22Rv1 (cell line): ENCODE measurements at regions not wholly inside any gene's neighbourhood (a gene's known extent, or its start where the extent isn't known, plus 50 kb on each side); places are given as distances from the start of the nearest gene placed in this dataset.

Experiments
- CTCF ChIP-seq: fragments of 450-650 bp; IDR thresholded peaks from 2 replicates; pipeline ENCODE4 v1.5.1; 2017; ENCODE audit warnings: mild to moderate bottlenecking
- ZFX ChIP-seq: fragments of 450-650 bp; IDR thresholded peaks from 2 replicates; pipeline ENCODE4 v1.6.1; 2017; ENCODE audit warnings: antibody characterized with exemption, borderline replicate concordance

DNA sequence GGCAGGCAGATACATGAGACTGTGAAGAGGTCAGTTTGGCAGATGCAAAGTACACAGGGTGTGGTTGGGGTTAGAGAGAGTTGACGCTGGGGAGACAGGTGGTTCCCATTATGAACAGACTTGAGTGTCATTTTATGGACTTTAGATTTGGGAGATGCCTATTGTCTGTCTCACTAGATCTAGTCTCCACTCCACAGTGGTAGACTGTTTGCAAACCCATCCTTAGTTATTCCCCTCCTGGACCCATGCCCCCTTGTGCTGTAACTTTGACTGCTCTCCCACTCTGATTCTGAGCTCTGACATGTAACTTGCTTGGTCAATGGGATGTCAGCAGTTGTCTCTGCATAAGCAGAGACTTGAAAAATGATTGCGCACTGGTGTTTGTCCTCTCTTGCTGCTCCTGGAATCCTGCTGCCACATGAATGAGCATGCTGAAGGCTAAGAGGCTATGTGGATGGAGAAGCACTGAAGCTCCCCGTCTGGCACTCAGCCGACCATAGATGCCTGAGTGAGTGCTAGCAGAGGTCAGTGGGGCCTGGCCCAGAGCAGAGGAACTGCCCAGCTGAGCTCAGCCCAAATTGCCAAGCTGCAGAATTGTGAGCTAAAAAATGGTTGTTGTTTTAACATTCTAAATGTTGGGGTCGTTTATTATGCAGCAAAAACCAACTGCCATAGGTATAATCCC is 88.2 kb downstream of the FAM43A start:
- TF ChIP-seq CTCF (no peak), ZFX (no peak)
